GM23338 (cell line): ENCODE measurements at regions not wholly inside any gene's neighbourhood (a gene's known extent, or its start where the extent isn't known, plus 50 kb on each side); places are given as distances from the start of the nearest gene placed in this dataset.

Source experiments
- ATAC-seq: fragments of 200-7000 bp; cut with Tn5 transposase; 3 replicates; pipeline ENCODE4 v1.9.1; 2020
- DNase-seq: peaks from one replicate; pipeline ENCODE4 v3.0.0-alpha.2; 2015; ENCODE audit warnings: low spot score
- H2AFZ ChIP-seq: fragments of 200-600 bp; sonication (generic); 2 replicates; pipeline ENCODE4 v1.8.0; 2016; ENCODE audit warnings: antibody characterized with exemption, mild to moderate bottlenecking, moderate library complexity
- H3F3A ChIP-seq: fragments of 200-600 bp; sonication (generic); replicated peaks from 2 replicates; pipeline ENCODE4 v1.8.0; 2017; ENCODE audit warnings: antibody characterized with exemption, mixed run types, low read depth
- H3K27ac ChIP-seq: fragments of 200-600 bp; sonication (generic); 2 replicates; pipeline ENCODE4 v1.6.1; 2016; ENCODE audit warnings: low read depth
- H3K27me3 ChIP-seq: fragments of 200-600 bp; sonication (generic); 2 replicates; pipeline ENCODE4 v1.8.0; 2016; ENCODE audit warnings: mild to moderate bottlenecking, mixed run types, moderate library complexity; ENCODE audit not compliant: insufficient read depth
- H3K36me3 ChIP-seq: fragments of 200-600 bp; sonication (generic); 2 replicates; pipeline ENCODE4 v1.8.0; 2016; ENCODE audit warnings: mild to moderate bottlenecking; ENCODE audit not compliant: insufficient read depth
- H3K4me1 ChIP-seq: fragments of 200-600 bp; sonication (generic); 2 replicates; pipeline ENCODE4 v1.8.0; 2016; ENCODE audit warnings: mild to moderate bottlenecking, moderate library complexity; ENCODE audit not compliant: insufficient read depth
- H3K4me2 ChIP-seq: fragments of 200-600 bp; sonication (generic); 2 replicates; pipeline ENCODE4 v1.7.1; 2017; ENCODE audit warnings: mixed run types
- H3K4me3 ChIP-seq: fragments of 200-600 bp; sonication (generic); 2 replicates; pipeline ENCODE4 v1.6.1; 2016; ENCODE audit warnings: mixed run types
- H3K79me2 ChIP-seq: fragments of 200-600 bp; sonication (generic); replicated peaks from 2 replicates; pipeline ENCODE4 v1.8.0; 2017; ENCODE audit warnings: mild to moderate bottlenecking; ENCODE audit not compliant: insufficient read depth
- H3K9me2 ChIP-seq: fragments of 200-600 bp; sonication (generic); 2 replicates; pipeline ENCODE4 v1.8.0; 2017; ENCODE audit not compliant: insufficient read depth
- H4K20me1 ChIP-seq: fragments of 200-600 bp; sonication (generic); replicated peaks from 2 replicates; pipeline ENCODE4 v1.8.0; 2017; ENCODE audit warnings: mild to moderate bottlenecking; ENCODE audit not compliant: insufficient read depth
- H3K27ac Mint-ChIP-seq: 2 replicates; pipeline ENCODE4 v1.8.0; 2020; ENCODE audit warnings: inconsistent platforms, mild to moderate bottlenecking, moderate library complexity, mixed read lengths
- H3K27me3 Mint-ChIP-seq: 3 replicates; pipeline ENCODE4 v1.8.0; 2022; ENCODE audit warnings: low read depth, mild to moderate bottlenecking, moderate library complexity, mixed read lengths, inconsistent platforms; ENCODE audit not compliant: insufficient read depth, poor library complexity
- H3K36me3 Mint-ChIP-seq: 3 replicates; pipeline ENCODE4 v1.8.0; 2021; ENCODE audit warnings: low read depth, mild to moderate bottlenecking, inconsistent platforms, moderate library complexity, mixed read lengths
- H3K4me1 Mint-ChIP-seq: 3 replicates; pipeline ENCODE4 v1.8.0; 2020; ENCODE audit warnings: mild to moderate bottlenecking, inconsistent platforms, mixed read lengths
- H3K4me3 Mint-ChIP-seq: 3 replicates; pipeline ENCODE4 v1.8.0; 2021; ENCODE audit warnings: moderate library complexity, mild to moderate bottlenecking, inconsistent platforms, mixed read lengths
- H3K9me3 Mint-ChIP-seq: 3 replicates; pipeline ENCODE4 v1.8.0; 2020; ENCODE audit warnings: moderate library complexity, mild to moderate bottlenecking, inconsistent platforms, mixed read lengths
- CREB1 ChIP-seq: fragments of 250-450 bp; sonication (Bioruptor Pico); IDR thresholded peaks from 2 replicates; pipeline ENCODE4 v1.5.0; 2020; ENCODE audit warnings: low read depth, mild to moderate bottlenecking, moderate library complexity
- CTCF ChIP-seq, 2 experiments: fragments of 200-600 bp in 1 of 2; sonication (generic) in 1 of 2; conservative IDR thresholded peaks; 2 replicates each; pipeline versions ENCODE4 v1.5.1 to v1.6.1; 2016 to 2017; ENCODE audit warnings: antibody characterized with exemption in 2 of 2, low read depth in 2 of 2, mild to moderate bottlenecking in 2 of 2, moderate library complexity in 1 of 2
- ETS1 ChIP-seq: IDR thresholded peaks from 2 replicates; pipeline ENCODE4 v1.6.1; 2016; ENCODE audit warnings: antibody characterized with exemption
- EZH2 ChIP-seq: fragments of 200-600 bp; sonication (generic); IDR thresholded peaks from one replicate; pipeline ENCODE4 v1.8.0; 2017; ENCODE audit warnings: antibody characterized with exemption, mild to moderate bottlenecking, low read depth; ENCODE audit not compliant: unreplicated experiment
- EZH2phosphoT487 ChIP-seq: fragments of 200-600 bp; sonication (generic); IDR thresholded peaks from one replicate; pipeline ENCODE4 v1.8.1; 2018; ENCODE audit warnings: antibody characterized with exemption; ENCODE audit not compliant: unreplicated experiment
- JUNB ChIP-seq: IDR thresholded peaks from one replicate; pipeline ENCODE4 v1.6.1; 2016; ENCODE audit warnings: antibody characterized with exemption; ENCODE audit not compliant: unreplicated experiment
- NANOG ChIP-seq: IDR thresholded peaks from 2 replicates; pipeline ENCODE4 v1.6.1; 2016; ENCODE audit warnings: antibody characterized with exemption, borderline replicate concordance
- POLR2AphosphoS5 ChIP-seq: IDR thresholded peaks from 2 replicates; pipeline ENCODE4 v1.6.1; 2016; ENCODE audit warnings: antibody characterized with exemption, low read depth
- REST ChIP-seq: IDR thresholded peaks from one replicate; pipeline ENCODE4 v1.6.1; 2018; ENCODE audit warnings: antibody characterized with exemption; ENCODE audit not compliant: unreplicated experiment
- STAT1 ChIP-seq: IDR thresholded peaks from one replicate; pipeline ENCODE4 v1.6.1; 2016; ENCODE audit warnings: antibody characterized with exemption; ENCODE audit not compliant: unreplicated experiment
- ZNF114 ChIP-seq: fragments of 250-450 bp; sonication (Bioruptor Pico); IDR thresholded peaks from 2 replicates; pipeline ENCODE4 v1.5.0; 2020; ENCODE audit warnings: mild to moderate bottlenecking, moderate library complexity
- ZNF331 ChIP-seq: fragments of 250-450 bp; sonication (Bioruptor Pico); IDR thresholded peaks from 2 replicates; pipeline ENCODE4 v1.5.0; 2020; ENCODE audit warnings: low read depth, mild to moderate bottlenecking, moderate library complexity
- ZNF462 ChIP-seq: fragments of 250-450 bp; sonication (Bioruptor Pico); IDR thresholded peaks from 2 replicates; pipeline ENCODE4 v1.5.0; 2020; ENCODE audit warnings: mild to moderate bottlenecking, moderate library complexity

- Histone ChIP-seq H3K4me1 (no peaks in the 10 kb centered on the region), H3K9me2 (no peaks in the 10 kb centered on the region), H3K4me3 (no peak overlapping the region), H3K27me3 (no peaks in the 10 kb centered on the region), H3K79me2 (no peaks in the 10 kb centered on the region), H3K27ac (no peak overlapping the region), H4K20me1 (no peaks in the 10 kb centered on the region), H3F3A (no peaks in the 10 kb centered on the region), H2AFZ (no peak overlapping the region), H3K36me3 (no peaks in the 10 kb centered on the region), H3K4me2 (no peak overlapping the region)
- no peak for DNase-seq
- H3K27me3 Mint-ChIP-seq = peaks cover 2% of the 10 kb centered on the region
- H3K4me3 Mint-ChIP-seq = no peak overlapping the region
- peaks cover 9% of the 10 kb centered on the region; the same call in 2 of the 3 replicates for H3K4me1 Mint-ChIP-seq
- no peak for ATAC-seq
- H3K27ac Mint-ChIP-seq = no peak overlapping the region
- H3K36me3 Mint-ChIP-seq = no peaks in the 10 kb centered on the region
- no peaks in the 10 kb centered on the region for H3K9me3 Mint-ChIP-seq
- TF ChIP-seq JUNB = no peak
- TF ChIP-seq STAT1 = no peak
- no peak for TF ChIP-seq ZNF462 (CRISPR knock-in tag)
- no peak for TF ChIP-seq EZH2phosphoT487
- no peak for TF ChIP-seq CTCF (conservative IDR thresholded peaks at IDR 0.05; ENCODE audit: low read depth in 2 of 2)
- TF ChIP-seq ZNF114 (CRISPR knock-in tag) = no peak
- TF ChIP-seq ZNF331 = no peak
- no peak for TF ChIP-seq POLR2AphosphoS5
- no peak for TF ChIP-seq EZH2
- no peak for TF ChIP-seq REST
- TF ChIP-seq ETS1 = no peak
- TF ChIP-seq CREB1 (CRISPR knock-in tag) = no peak
- TF ChIP-seq NANOG = no peak
Observed at GRCh38 chr4:122045533-122045932, 93.7 kb upstream of the TRPC3 start.
